ENCODE measurements at regions not wholly inside any gene's neighbourhood (a gene's known extent, or its start where the extent isn't known, plus 50 kb on each side); places are given as distances from the start of the nearest gene placed in this dataset.
"Not testable (repeated sequence)": the region's sequence is repeated elsewhere in the genome, so short reads cannot be mapped to it uniquely, and the experiment has no call there.

DNA sequence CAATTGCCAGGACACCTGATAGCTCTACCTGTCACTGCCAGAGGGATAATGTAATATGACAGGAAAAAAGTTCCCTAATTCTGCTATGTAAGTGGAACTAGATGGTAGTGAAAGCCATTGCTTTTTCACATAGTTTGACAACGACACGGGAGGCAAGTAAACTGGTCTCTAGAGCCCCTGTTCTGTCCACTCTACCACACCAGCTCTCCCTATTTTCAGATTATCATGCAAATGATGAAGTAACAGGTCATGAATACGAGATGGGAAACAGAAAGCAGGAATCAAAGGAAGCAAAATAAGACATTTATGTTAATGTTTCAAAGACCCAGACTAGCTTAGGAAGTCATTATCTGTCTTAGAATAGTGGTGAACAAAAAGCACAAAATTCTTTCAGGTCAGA is 56.2 kb downstream of the TAF11L14 start:
- no peak for DNase-seq (ENCODE audit: low spot score)

- DNase-seq (ENCODE audit: low spot score): no peak
Measured at GRCh38 chr5:17691762-17692161, 57.5 kb downstream of the TAF11L14 start.

GRCh38 chr5:17694371-17694770 is 60.1 kb downstream of the TAF11L14 start:
- DNase-seq (ENCODE audit: low spot score): no peak

DNA sequence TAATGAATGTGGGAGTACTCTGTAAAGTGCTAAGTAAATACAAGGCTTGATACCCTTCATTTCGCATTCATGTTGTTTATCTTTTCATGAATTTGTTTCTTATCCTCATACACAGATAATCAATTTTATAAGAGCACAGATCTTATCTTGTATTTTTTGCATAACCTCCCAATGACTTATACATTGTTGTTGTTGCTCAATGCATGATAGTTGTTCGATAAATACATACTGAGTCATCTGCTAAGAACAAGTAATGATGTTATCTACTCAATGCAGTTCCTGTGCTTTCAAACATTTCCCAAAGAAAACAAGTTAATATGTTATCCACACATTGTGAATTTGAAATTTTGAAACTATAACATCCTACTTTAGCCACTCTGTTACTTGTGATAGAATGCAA is 60.7 kb downstream of the TAF11L14 start:
- no peak for DNase-seq (ENCODE audit: low spot score)

DNA sequence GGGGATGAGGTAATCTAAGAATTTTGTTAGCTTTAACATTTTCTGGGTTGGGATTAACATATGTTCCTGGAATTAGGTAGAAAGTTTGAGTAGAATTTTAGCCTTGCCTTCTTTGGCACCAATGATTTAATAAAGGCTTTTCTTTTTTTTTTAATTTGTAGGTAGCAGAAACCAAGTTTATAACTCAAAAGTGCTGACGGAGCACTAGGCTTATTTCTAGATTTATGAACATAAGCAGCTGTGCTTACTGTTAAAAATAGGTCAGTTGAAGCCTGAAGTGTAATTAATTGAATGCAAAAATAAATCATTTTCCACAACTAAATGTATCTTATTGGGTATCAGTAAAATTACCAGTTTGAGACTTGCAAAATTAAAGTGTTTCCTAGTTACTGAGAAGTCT is 62.4 kb downstream of the TAF11L14 start:
- no peak for DNase-seq (ENCODE audit: low spot score)

DNA sequence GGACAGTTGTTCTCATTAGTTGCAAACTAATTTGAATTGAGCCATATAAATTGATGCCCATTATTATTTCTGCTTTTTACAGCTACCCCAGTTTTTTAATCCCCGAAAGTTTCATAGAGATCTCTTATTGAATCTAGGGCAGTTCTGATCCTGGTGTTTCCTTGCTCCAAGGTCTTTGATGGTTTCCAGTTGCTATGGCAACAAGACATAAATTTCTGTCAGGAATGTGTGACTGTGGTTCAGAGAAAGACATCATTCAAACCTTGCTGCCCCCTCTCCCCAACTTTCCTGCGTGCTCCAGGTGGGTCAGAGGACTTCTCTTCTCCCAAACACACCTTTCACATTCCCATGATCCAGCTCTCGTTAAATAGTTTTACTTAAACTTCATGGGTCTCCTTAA is 63.4 kb downstream of the TAF11L14 start:
- no peak for DNase-seq (ENCODE audit: low spot score)

GRCh38 chr5:17709011-17709710 is 74.9 kb downstream of the TAF11L14 start:
- no peak for DNase-seq (ENCODE audit: low spot score)

DNA sequence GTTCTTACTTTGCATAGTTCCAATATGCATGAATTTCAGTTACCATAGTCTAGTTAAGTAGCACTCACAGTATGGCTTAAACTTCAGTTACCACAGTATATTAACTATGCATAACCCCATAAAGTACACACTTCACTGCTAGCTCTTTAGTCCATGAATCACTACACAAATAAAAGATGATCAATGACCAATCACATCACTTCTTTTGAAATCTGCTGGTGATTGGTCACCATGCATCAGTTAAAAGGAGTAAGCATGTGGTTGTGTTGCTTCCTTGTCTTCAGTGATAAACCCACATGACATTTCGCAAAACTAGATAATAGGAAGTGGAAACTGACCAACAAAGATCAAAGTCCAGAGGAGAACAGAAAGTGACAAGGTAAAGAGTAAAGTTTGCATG is 79.0 kb downstream of the TAF11L14 start:
- no peak for DNase-seq (ENCODE audit: low spot score)

DNA sequence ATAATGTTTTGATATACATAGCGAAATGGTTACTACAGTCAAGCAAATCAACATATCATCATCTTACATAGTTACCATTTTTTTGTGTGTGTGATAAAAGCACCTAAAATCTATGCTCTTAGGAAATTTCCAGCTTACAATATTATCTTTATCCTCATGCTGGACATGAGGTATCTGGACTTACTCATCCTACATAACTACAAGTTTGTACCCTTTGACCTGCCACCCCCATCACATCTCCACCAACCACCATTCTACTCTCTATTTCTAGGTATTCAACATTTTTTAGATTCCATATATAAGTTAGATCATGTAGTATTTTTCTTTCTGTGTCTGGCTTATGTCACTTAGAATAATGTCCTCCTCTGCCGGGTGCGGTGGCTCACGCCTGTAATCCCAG is 79.9 kb downstream of the TAF11L14 start:
- DNase-seq (ENCODE audit: low spot score): no peak

GRCh38 chr5:17719592-17719991 is 85.3 kb downstream of the TAF11L14 start:
- DNase-seq (ENCODE audit: low spot score): no peak

DNA sequence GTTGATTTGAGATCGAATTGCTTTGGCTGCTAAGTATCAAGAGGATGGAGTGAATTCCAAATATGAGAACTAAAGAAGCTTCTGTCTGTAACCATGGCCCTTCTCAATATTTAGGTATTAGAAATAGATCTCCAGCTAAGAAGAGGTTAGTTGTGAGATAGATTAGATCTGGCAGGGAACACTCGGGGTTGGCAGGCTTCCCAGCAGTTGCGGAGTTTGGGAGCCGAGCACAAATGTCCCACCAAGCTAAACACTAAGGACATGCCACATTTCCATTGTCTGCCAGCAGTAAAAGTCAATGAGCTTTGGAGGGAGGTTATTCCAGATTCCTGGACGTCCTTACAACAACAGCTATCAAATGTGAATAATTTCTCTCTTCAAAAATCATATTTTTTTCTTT is 85.8 kb downstream of the TAF11L14 start:
- no peak for DNase-seq (ENCODE audit: low spot score)

- DNase-seq (ENCODE audit: low spot score): no peak
Measured at GRCh38 chr5:17723876-17724275, 89.6 kb downstream of the TAF11L14 start.

GRCh38 chr5:17727098-17727497 is 92.8 kb downstream of the TAF11L14 start:
- DNase-seq (ENCODE audit: low spot score): no peak

GRCh38 chr5:17730421-17730820 is 96.2 kb downstream of the TAF11L14 start:
- DNase-seq (ENCODE audit: low spot score): no peak

GRCh38 chr5:17732351-17732923 is 98.2 kb downstream of the TAF11L14 start:
- no peak for DNase-seq (ENCODE audit: low spot score)

DNA sequence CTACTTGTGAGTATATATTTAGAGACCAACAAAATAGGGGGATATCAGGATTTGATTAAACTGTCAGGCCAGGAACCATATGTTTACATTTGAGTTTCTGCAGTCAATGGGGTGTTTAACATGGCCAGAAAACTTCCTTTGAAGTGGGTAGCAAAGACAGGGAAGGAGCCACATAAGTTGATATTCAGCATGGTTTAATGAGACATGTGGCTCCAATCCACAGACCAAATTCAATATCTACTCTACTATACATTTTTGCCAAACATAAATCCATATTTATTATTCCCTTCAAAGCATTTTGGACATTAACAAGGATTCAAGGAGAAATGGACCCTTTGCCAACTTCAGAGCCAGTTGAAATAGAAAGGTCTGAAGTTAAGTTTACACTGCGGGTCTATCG is 99.8 kb downstream of the TAF11L14 start:
- DNase-seq (ENCODE audit: low spot score): no peak

- DNase-seq (ENCODE audit: low spot score): no peak
Measured at GRCh38 chr5:17735761-17736160, 101.5 kb downstream of the TAF11L14 start.

GRCh38 chr5:17737092-17737491 is 102.8 kb downstream of the TAF11L14 start:
- no peak for DNase-seq (ENCODE audit: low spot score)

DNA sequence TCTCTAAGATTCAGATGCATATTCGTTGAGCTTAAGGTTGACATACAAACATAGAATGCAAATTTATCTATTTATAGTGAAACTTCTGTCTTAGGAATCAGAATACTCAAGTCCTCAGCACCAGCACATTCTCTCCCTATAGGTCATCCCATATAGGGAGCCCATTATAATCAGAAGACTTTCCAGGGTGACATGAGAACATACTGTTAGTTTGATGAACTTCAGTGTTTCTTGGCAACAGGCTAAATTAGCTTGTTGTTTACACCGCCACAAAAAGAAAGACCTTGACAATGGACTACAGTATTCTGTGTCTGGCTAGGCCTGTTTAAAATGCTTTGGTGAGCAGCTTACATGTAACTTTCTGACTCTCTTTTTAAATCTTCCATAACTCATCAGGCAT is 104.2 kb downstream of the TAF11L14 start:
- no peak for DNase-seq (ENCODE audit: low spot score)

- DNase-seq (ENCODE audit: low spot score): no peak
Measured at GRCh38 chr5:17743580-17744435, 109.5 kb downstream of the TAF11L14 start.

GRCh38 chr5:17748201-17748600 is 113.9 kb downstream of the TAF11L14 start:
- no peak for DNase-seq (ENCODE audit: low spot score)

GRCh38 chr5:17748941-17749340 is 114.7 kb downstream of the TAF11L14 start:
- no peak for DNase-seq (ENCODE audit: low spot score)

DNA sequence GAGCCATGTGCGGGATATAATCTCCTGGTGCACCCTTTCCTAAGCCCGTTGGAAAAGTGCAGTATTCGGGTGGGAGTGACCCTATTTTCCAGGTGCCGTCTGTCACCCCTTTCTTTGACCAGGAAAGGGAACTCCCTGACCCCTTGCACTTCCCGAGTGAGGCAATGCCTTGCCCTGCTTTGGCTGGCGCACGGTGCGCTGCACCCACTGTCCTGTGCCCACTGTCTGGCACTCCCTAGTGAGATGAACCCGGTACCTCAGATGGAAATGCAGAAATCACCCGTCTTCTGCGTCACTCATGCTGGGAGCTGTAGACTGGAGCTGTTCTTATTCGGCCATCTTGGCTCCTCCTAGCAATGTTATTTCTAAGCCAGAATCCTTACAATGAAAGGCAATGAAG is 121.1 kb downstream of the TAF11L14 start:
- DNase-seq (ENCODE audit: low spot score): not testable (repeated sequence)
